ENCODE measurements at regions not wholly inside any gene's neighbourhood (a gene's known extent, or its start where the extent isn't known, plus 50 kb on each side); places are given as distances from the start of the nearest gene placed in this dataset.
"Not testable (repeated sequence)": the region's sequence is repeated elsewhere in the genome, so short reads cannot be mapped to it uniquely, and the experiment has no call there.

DNA sequence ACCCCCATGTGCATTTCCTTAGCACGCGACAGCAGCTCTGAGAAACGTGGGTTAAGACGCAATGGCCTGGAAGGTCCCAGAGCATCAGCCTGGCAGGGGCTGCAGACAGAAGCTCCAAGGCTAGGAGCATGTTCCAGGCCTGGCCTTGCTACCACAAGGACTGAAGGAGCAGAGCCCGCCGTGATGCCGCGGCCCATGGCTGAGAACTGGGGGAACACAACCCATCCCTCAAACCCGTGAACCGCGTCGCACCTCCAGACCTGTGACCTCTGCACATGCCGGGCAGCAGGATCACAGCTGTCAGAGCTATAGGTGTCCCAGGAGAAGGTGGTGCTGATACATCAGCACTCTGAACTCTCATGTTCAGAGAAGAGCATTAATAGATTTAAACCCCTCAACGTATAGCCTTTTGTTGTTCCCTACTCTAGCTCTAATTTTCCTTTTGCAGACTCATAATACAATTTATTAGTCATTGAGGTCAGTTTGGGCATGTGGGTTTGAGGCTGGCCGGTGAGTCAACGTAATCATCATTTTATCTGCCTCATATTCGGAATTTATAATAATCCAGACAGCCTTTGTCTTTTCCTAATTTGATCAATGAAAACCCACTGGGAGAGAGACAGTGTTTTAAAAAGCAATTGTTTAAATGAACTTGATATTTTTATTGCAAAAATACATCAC lies 222.5 kb upstream of the TCERG1L start:
- no peak for DNase-seq

DNA sequence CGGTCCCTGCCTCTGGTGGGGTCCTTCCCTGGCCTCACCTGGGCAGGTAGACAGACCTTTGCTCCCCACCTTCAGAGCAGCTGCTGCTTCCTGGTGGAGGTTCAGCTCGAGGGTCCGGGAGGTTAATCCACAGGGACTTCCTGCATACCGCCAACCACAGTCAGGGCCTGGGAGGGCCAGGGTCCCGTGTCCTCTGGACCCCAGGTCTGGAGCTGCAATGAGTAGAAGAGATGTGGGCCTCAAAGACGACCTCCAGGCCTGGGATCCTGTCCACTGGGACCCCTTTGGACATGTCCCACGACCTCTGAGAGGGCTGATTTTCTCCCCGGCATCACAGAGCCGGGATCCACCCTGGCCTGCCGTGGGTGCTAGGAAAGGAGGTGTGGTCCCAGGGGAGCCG lies 223.3 kb upstream of the TCERG1L start:
- DNase-seq: no peak

DNA sequence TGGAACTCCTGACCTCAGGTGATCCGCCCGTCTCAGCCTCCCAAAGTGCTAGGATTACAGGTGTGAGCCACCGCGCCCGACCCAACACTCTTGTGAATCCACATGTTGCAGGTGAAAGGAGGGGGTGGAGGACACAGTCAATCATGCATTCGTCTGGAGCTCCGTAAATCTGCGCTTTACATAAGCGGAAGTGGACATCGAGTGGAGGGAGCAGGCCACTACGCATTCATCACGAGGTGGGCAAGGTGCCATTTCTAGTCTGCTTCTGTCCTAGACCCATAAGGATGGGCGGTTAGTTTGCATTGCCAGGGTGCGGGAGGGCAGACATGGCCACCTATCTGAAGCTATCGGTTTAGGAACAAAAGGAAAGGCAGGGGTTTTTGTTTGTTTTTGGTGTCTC lies 225.2 kb upstream of the TCERG1L start:
- no peak for DNase-seq

GRCh38 chr10:131537281-131537680 lies 225.8 kb upstream of the TCERG1L start:
- DNase-seq: no peak

- DNase-seq: no peak
These were observed 233.0 kb upstream of the TCERG1L start for GRCh38 chr10:131544495-131544894.

GRCh38 chr10:131546086-131546810 lies 234.7 kb upstream of the TCERG1L start:
- no peak for DNase-seq

DNA sequence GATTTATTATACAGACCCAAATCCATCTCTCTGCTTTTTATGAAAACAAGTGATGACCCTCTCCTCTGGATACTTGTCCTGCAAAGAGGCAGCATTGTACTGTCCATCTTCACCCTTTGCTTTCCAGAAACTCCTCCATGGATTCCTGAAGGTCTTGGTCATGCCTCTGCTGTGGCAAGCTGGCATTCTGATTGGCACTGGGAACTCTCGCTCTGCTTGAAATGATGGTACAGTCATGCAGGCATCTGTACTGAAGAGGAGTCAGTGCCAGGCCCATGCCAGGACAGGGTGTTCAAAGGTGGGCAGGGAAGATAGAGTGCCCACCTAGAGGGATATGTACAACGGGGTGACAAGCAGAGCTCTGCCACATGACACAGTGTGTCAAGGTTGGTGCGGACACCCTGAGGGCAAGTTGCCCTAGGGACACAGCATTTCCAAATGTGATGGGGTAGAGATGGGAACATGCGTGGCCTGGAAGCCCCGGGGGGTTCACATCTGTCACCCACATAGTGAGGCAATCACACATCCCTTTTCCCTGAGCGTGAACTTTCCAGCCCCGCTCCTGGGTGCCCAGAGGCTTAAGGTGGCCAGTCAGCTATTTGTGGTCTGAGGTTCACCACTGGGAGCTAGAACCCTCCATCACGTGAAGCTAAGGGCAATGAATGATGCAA lies 235.7 kb upstream of the TCERG1L start:
- DNase-seq: no peak

GRCh38 chr10:131548176-131548575 lies 236.7 kb upstream of the TCERG1L start:
- DNase-seq: no peak

GRCh38 chr10:131549116-131549515 lies 237.6 kb upstream of the TCERG1L start:
- DNase-seq: no peak

DNA sequence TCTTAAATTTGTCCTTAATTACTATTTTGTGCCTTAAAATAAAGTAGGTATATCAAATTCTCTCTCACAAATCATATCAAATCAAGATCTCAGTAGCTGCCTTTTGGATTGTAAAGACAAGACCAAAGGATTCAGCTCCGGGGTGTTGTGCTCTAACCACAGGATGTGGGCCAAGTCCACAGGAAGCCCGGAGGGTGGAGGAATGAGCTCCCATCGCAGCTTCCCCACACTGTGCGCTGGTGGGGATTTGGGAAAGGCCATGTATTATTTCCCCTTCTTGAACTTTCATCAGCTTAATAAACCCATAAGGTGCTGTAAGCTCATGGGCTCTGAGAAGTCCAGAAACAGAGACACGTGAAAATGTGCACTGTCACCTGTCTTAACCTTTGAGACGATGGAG lies 241.6 kb upstream of the TCERG1L start:
- DNase-seq: no peak

DNA sequence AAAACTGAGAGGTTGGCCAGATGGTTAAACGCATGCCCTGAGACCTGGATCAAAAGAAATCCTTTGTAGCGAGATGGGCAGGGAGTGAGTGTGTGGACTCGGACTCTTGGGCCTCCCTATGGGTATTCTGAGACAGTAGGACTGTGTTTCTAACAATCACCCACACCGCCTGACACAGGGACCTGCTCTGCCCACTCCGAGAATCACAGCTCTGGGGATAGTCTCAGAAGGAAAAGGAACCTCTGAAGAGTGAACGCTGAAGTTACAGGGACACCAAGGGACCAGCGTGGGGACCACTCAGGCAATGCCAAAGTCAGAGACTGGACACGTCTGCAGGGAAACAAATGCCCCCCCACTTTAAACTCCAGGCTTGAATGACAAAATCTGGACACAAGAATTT lies 242.1 kb upstream of the TCERG1L start:
- DNase-seq: no peak

DNA sequence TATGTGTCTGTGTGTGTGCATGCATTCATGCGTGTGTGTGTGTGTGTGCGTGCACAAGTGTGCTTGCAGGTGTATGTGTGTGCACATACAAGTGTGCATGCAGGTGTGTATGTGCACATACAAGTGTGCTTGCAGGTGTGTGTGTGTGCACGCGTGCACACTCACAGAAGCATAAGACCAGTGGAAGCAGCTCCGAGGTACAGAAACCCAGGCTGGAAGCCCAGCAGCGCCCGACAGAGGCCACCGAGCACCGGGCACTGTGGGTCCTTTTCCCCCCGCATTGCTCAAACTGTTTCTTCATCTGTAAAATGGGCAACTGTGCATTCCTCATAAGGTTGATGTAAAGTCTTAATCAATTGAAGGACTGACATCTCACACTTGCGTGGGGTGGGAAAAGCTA lies 243.3 kb upstream of the TCERG1L start:
- no peak for DNase-seq

GRCh38 chr10:131555406-131555805 lies 243.9 kb upstream of the TCERG1L start:
- DNase-seq: no peak

DNA sequence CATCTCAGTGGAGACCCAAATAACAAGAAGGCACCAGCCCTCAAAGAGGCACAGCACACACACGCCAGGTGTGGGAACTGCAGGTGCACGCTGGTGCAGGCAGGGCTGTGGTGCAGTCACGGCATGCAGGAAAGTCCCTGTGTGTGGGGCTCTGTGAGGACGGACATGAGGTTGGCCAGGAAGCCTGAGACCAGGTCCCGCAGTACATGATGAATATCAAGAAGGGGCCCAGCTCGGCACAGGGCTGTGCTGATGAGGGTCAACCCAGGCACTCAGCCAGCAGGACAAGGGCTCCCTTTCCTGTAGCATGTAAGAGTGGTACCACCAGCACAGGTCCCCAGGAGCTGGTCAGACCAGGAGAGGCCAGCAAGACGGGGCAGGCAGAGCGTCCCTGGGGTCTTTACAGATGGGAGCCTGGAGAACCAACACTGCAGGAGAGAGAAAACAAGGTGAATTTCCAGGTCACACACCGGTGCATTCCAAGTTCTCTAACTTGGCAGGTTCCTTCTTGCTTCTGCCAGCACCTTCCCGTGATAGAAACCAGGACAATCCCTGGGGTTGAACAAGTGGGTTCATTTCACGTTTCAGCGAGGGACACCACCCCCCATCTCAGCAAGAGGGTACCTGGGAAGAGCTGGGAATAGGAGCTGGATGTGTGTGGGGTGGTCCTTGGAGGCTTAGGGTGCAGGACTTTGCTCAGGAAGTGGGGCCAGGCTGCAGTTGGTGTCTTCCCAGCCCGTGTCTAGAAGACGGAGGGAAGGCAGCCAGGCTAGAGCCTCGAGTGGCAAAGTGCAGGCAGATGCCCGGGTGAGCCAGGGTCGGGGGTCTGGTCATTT lies 244.8 kb upstream of the TCERG1L start:
- DNase-seq: no peak

- DNase-seq: no peak
These were observed 245.5 kb upstream of the TCERG1L start for GRCh38 chr10:131556897-131557495.

- DNase-seq: not testable (repeated sequence)
These were observed 246.4 kb upstream of the TCERG1L start for GRCh38 chr10:131557956-131558355.

- no peak for DNase-seq
These were observed 248.0 kb upstream of the TCERG1L start for GRCh38 chr10:131559450-131559911.

DNA sequence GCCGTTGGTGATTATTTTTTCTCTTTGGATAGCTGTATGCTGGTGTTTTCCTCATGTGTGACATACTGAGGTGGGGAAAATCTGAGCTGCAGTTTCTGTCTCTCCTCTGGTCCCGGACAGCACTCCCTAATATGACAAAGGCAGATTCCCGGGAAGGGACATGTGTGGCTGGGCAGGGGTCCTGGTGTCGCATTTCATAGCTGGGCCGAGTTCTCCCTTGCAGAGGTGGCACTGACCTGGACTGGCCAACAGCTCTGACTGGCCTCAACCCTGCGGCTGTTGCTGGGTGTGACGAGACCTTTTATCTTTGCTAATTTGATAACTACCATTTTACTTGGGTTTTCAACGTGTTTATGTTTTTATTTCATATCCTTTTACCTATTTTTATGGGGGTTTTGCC lies 248.6 kb upstream of the TCERG1L start:
- no peak for DNase-seq

DNA sequence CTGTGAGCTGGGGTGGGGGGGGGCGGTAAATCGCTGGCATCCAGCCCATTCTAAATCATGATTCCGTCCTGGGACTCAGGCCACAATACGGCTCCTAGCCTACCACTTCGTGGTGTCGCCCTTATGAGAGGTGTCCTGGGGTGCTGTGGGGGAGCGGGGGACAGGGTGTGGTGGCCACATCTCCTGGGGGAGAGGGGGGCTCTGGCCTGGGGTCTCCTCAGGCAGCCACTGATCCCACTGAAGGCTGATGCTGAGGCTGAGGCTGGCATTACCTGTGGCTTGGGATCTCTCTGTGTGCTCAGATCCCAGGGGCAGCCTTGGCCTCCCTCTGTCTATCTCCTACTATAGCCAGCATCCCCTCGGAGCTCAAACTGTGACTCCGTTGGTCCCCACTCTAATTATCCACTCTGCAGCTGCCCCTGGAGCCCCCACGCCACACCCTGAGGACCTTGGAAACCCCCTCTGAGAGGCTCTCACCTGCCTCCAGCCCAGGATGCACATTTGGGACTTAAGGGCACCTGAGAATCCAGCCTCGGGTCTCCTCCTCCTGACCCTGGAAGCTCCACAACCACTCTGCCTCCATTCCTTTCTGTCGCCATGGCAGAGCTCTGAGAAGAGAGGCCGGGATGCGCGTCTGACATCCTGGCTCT lies 249.3 kb upstream of the TCERG1L start:
- DNase-seq: no peak

GRCh38 chr10:131561897-131562296 lies 250.4 kb upstream of the TCERG1L start:
- DNase-seq: no peak

DNA sequence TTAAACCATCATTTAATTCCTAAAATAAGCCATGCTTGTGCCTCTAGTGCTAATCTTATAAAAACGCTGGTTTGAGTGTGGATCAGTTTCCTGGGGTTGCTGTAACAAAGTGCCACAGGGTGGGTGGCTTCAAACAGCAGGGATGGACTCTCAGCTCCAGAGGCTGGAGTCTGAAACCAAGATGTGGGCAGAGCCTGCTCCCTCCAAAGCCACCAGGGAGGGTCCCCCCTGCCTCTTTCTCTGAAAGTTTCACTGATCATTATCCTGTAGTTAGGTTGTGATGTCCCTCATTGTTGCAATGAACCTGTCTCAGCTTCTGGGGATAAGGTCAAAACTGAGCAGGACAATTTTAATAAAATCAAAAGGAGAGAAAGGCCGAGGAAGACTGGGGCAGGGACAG lies 251.9 kb upstream of the TCERG1L start:
- no peak for DNase-seq
